GM12801 (cell line): ENCODE measurements at regions not wholly inside any gene's neighbourhood (a gene's known extent, or its start where the extent isn't known, plus 50 kb on each side); places are given as distances from the start of the nearest gene placed in this dataset.

Source experiments
- CTCF ChIP-seq: IDR thresholded peaks from one replicate; pipeline ENCODE4 v1.5.1; 2011; ENCODE audit warnings: control low read depth; ENCODE audit not compliant: insufficient read length; ENCODE audit errors: extremely low read depth

GRCh38 chr10:94146313-94146712 lies 152.6 kb downstream of the PLCE1 start:
- no peak for TF ChIP-seq CTCF

GRCh38 chr10:94146746-94147145 lies 153.0 kb downstream of the PLCE1 start:
- TF ChIP-seq CTCF: no peak

GRCh38 chr10:94149702-94150101 lies 156.0 kb downstream of the PLCE1 start:
- TF ChIP-seq CTCF: no peak

- TF ChIP-seq CTCF: no peak
Observed at GRCh38 chr10:94150541-94151184, 156.9 kb downstream of the PLCE1 start.

GRCh38 chr10:94155722-94156271 lies 162.1 kb downstream of the PLCE1 start:
- TF ChIP-seq CTCF: no peak

GRCh38 chr10:94156453-94156852 lies 162.7 kb downstream of the PLCE1 start:
- TF ChIP-seq CTCF: no peak

GRCh38 chr10:94172332-94172731 lies 178.6 kb downstream of the PLCE1 start:
- no peak for TF ChIP-seq CTCF

GRCh38 chr10:94173594-94173993 lies 179.9 kb downstream of the PLCE1 start:
- no peak for TF ChIP-seq CTCF
